IMR-90 (cell line): ENCODE measurements at regions not wholly inside any gene's neighbourhood (a gene's known extent, or its start where the extent isn't known, plus 50 kb on each side); places are given as distances from the start of the nearest gene placed in this dataset.

ENCODE experiments used
- ATAC-seq: fragments of 200-7000 bp; cut with Tn5 transposase; 2 replicates; pipeline ENCODE4 v1.9.1; 2020; ENCODE audit warnings: low read depth, mild to moderate bottlenecking, moderate library complexity
- BruUV-seq: library from RNA; stranded (reverse); fragments of 400-500 nt; replicated peaks from 2 replicates; lab custom pipeline; 2021; lab: Mats Ljungman, UMichigan
- CTCF ChIA-PET: fragments of 300-600 bp; formaldehyde crosslinking; extraction: SDS; loops from one replicate; lab custom pipeline; 2021; ENCODE audit warnings: antibody characterized with exemption; lab: Yijun Ruan, JAX
- POLR2A ChIA-PET: fragments of 300-600 bp; sonication (Branson Sonifier 250); formaldehyde crosslinking; loops from one replicate; lab custom pipeline; 2022; ENCODE audit warnings: antibody characterized with exemption; ENCODE audit not compliant: unreplicated experiment; lab: Charles Lee
- DNase-seq: peaks from one replicate; pipeline ENCODE4 v3.0.0; 2013
- H2AFZ ChIP-seq: replicated peaks from 2 replicates; pipeline ENCODE3; 2013; ENCODE audit warnings: low read length, mild to moderate bottlenecking; ENCODE audit not compliant: poor library complexity
- H2AK5ac ChIP-seq: 2 replicates; pipeline ENCODE4 v1.6.1; 2013; ENCODE audit warnings: low read depth, low read length, inconsistent platforms
- H2AK9ac ChIP-seq: replicated peaks from 2 replicates; pipeline ENCODE3; 2013; ENCODE audit warnings: mild to moderate bottlenecking, low read depth, low read length, moderate library complexity; ENCODE audit not compliant: poor library complexity
- H2BK120ac ChIP-seq: 2 replicates; pipeline ENCODE4 v1.6.1; 2013; ENCODE audit warnings: low read depth, low read length, inconsistent platforms
- H2BK15ac ChIP-seq: 3 replicates; pipeline ENCODE4 v1.6.1; 2013; ENCODE audit warnings: low read depth, low read length, inconsistent platforms
- H2BK20ac ChIP-seq: 2 replicates; pipeline ENCODE4 v1.6.1; 2013; ENCODE audit warnings: low read depth, mild to moderate bottlenecking, inconsistent platforms, low read length, moderate library complexity
- H2BK5ac ChIP-seq: 2 replicates; pipeline ENCODE4 v1.6.1; 2013; ENCODE audit warnings: mild to moderate bottlenecking, low read depth, low read length, inconsistent platforms; ENCODE audit not compliant: poor library complexity, severe bottlenecking
- H3K14ac ChIP-seq: replicated peaks from 2 replicates; pipeline ENCODE4 v1.6.1; 2013; ENCODE audit warnings: low read depth, low read length, inconsistent platforms
- H3K18ac ChIP-seq: 2 replicates; pipeline ENCODE4 v1.6.1; 2013; ENCODE audit warnings: low read depth, low read length, control low read depth
- H3K23ac ChIP-seq: 2 replicates; pipeline ENCODE4 v1.6.1; 2013; ENCODE audit warnings: low read depth, low read length, inconsistent platforms
- H3K27ac ChIP-seq: 2 replicates; pipeline ENCODE4 v1.5.1; 2013; ENCODE audit warnings: mild to moderate bottlenecking, control low read depth, low read length; ENCODE audit not compliant: insufficient read depth
- H3K27me3 ChIP-seq: 2 replicates; pipeline ENCODE4 v1.6.1; 2013; ENCODE audit warnings: low read length; ENCODE audit not compliant: control insufficient read depth, insufficient read depth
- H3K36me3 ChIP-seq: 2 replicates; pipeline ENCODE4 v1.6.1; 2013; ENCODE audit warnings: low read length, mixed read lengths; ENCODE audit not compliant: control insufficient read depth, insufficient read depth
- H3K4ac ChIP-seq: 2 replicates; pipeline ENCODE4 v1.6.1; 2013; ENCODE audit warnings: low read depth, low read length, inconsistent platforms
- H3K4me1 ChIP-seq: 2 replicates; pipeline ENCODE4 v1.6.1; 2013; ENCODE audit warnings: low read length, mixed read lengths; ENCODE audit not compliant: control insufficient read depth, insufficient read depth
- H3K4me2 ChIP-seq: 2 replicates; pipeline ENCODE4 v1.6.1; 2013; ENCODE audit warnings: low read depth, mild to moderate bottlenecking, control low read depth, low read length, moderate library complexity
- H3K4me3 ChIP-seq: 2 replicates; pipeline ENCODE4 v1.5.1; 2013; ENCODE audit warnings: low read depth, mild to moderate bottlenecking, control low read depth, low read length, moderate library complexity; ENCODE audit not compliant: insufficient read depth
- H3K56ac ChIP-seq: 2 replicates; pipeline ENCODE4 v1.6.1; 2013; ENCODE audit warnings: low read length, inconsistent platforms; ENCODE audit not compliant: insufficient read depth; ENCODE audit errors: extremely low read depth
- H3K79me1 ChIP-seq, 2 experiments: 2 replicates each; pipeline ENCODE4 v1.6.1; 2013; ENCODE audit warnings: low read length in 2 of 2, inconsistent platforms in 1 of 2, low read depth in 1 of 2
- H3K9ac ChIP-seq: 2 replicates; pipeline ENCODE4 v1.6.1; 2013; ENCODE audit warnings: low read depth, low read length, control low read depth
- H3K9me1 ChIP-seq: 2 replicates; pipeline ENCODE4 v1.6.1; 2013; ENCODE audit warnings: low read length, inconsistent platforms; ENCODE audit not compliant: insufficient read depth
- H3K9me3 ChIP-seq: 2 replicates; pipeline ENCODE4 v1.6.1; 2013; ENCODE audit warnings: low read length; ENCODE audit not compliant: control insufficient read depth, insufficient read depth
- H4K20me1 ChIP-seq: 2 replicates; pipeline ENCODE4 v1.6.1; 2013; ENCODE audit warnings: low read length, inconsistent platforms; ENCODE audit not compliant: insufficient read depth
- H4K5ac ChIP-seq: 2 replicates; pipeline ENCODE4 v1.6.1; 2013; ENCODE audit warnings: mild to moderate bottlenecking, low read depth, low read length, control low read depth
- H4K8ac ChIP-seq, 2 experiments: 2 replicates each; pipeline ENCODE4 v1.6.1; 2013; ENCODE audit warnings: low read depth in 2 of 2, low read length in 2 of 2, control low read depth in 1 of 2, inconsistent platforms in 1 of 2
- H4K91ac ChIP-seq: 2 replicates; pipeline ENCODE4 v1.6.1; 2013; ENCODE audit warnings: low read depth, low read length, inconsistent platforms; ENCODE audit not compliant: insufficient read depth
- CEBPB ChIP-seq: IDR thresholded peaks from 2 replicates; pipeline ENCODE4 v1.6.1; 2012; ENCODE audit warnings: low read depth, low read length, improper control_type of control experiment
- MAZ ChIP-seq: IDR thresholded peaks from 2 replicates; pipeline ENCODE4 v1.6.1; 2012; ENCODE audit warnings: low read depth, mild to moderate bottlenecking, low read length, improper control_type of control experiment, moderate library complexity, borderline replicate concordance
- NFE2L2 ChIP-seq: fragments of 150-350 bp; IDR thresholded peaks from 2 replicates; pipeline ENCODE4 v1.6.1; 2016; ENCODE audit warnings: low read depth, mild to moderate bottlenecking, low read length
- POLR2A ChIP-seq: IDR thresholded peaks from 2 replicates; pipeline ENCODE4 v1.6.1; 2012; ENCODE audit warnings: mild to moderate bottlenecking, low read depth, low read length
- RCOR1 ChIP-seq: IDR thresholded peaks from 2 replicates; pipeline ENCODE4 v1.6.1; 2012; ENCODE audit warnings: mild to moderate bottlenecking, low read length, improper control_type of control experiment; ENCODE audit not compliant: insufficient replicate concordance
- WGBS, 2 experiments: methylation state at CpG; one replicate each; pipeline versions ENCODE4 v1.1.5 to v1.1.7; 2013; ENCODE audit warnings: missing lambda C conversion rate in 2 of 2; ENCODE audit not compliant: insufficient read length in 1 of 2; ENCODE audit errors: extremely low coverage in 2 of 2; 5-methylcytosine and 5-hydroxymethylcytosine counted together
- dilution Hi-C: fragments of 300-500 bp; cut with HindIII; formaldehyde crosslinking; loops from one replicate; pipeline ENCODE4 v1.14.3; 2018; ENCODE audit warnings: low sequenced_read_pairs; ENCODE audit not compliant: unreplicated experiment
- in situ Hi-C: fragments of 300-500 bp; cut with MboI; formaldehyde crosslinking; loops from 3 replicates; pipeline ENCODE4 v1.14.3; 2019; ENCODE audit warnings: low sequenced_read_pairs, inconsistent platforms, mixed read lengths
- intact Hi-C: fragments of 100-400 bp; cut with micrococcal nuclease; formaldehyde crosslinking; loops from 2 replicates; pipeline ENCODE4 v1.10.0; 2022

DNA sequence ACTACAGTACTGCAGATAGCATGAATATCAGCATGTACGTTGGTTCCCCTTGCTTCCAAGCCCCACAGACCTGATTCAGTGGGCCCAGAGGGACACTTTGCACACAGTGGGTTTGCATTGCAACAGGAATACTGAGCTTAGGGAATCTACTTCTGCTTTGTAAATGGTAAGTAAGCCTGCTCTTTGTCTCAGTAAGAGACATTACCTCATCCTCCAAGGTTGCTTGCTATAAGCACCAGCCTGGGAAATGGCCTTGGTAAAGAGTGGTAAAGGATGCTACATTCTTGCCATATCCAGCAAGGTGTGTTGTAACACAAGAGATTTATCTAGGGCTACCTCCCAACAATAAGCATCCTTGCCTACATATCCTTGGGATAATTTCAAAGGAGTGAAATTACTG, 730.5 kb downstream of the INHBA start:
- Histone ChIP-seq H3K4me1 (no peaks in the 10 kb centered on the region), H3K14ac (no peak overlapping the region), H3K18ac (no peak overlapping the region), H3K4ac (no peak overlapping the region), H3K4me3 (no peak overlapping the region), H2BK15ac (no peak overlapping the region), H3K9me1 (no peaks in the 10 kb centered on the region), H2AFZ (no peak overlapping the region), H3K9ac (no peak overlapping the region), H2BK120ac (no peak overlapping the region), H4K91ac (no peak overlapping the region), H3K27me3 (peaks cover 2% of the 10 kb centered on the region; the same call in 1 of the 2 replicates), H3K79me1 (no peaks in the 10 kb centered on the region), H3K27ac (no peak overlapping the region), H3K23ac (no peak overlapping the region), H3K9me3 (no peaks in the 10 kb centered on the region), H2AK9ac (no peak overlapping the region), H3K4me2 (no peak overlapping the region), H2BK5ac (no peak overlapping the region), H4K8ac (no peak overlapping the region), H4K5ac (no peak overlapping the region), H2AK5ac (no peak overlapping the region), H4K20me1 (no peaks in the 10 kb centered on the region), H3K36me3 (no peaks in the 10 kb centered on the region), H3K56ac (no peak overlapping the region), H2BK20ac (no peak overlapping the region)
- ChIA-PET CTCF (no interaction called here), POLR2A (no interaction called here)
- DNase-seq (no peak), ATAC-seq (no peak)
- intact Hi-C loops: no loop called here
- WGBS, 2 experiments: no CpG with 5 or more reads among the region's 1 CpG
- in situ Hi-C loops: no loop called here
- dilution Hi-C loops: no loop called here
- BruUV-seq: no TSS peak
- TF ChIP-seq MAZ: no peak
- no peak for TF ChIP-seq NFE2L2
- TF ChIP-seq RCOR1: no peak
- no peak for TF ChIP-seq POLR2A
- TF ChIP-seq CEBPB: no peak
